Adrenal gland (tissue), 5 donors: ENCODE measurements at regions not wholly inside any gene's neighbourhood (a gene's known extent, or its start where the extent isn't known, plus 50 kb on each side); places are given as distances from the start of the nearest gene placed in this dataset.

Experiments
- CTCF ChIP-seq, 6 experiments: fragments of 450-650 bp in 4 of 6; fragments of 200-600 bp in 2 of 6; sonication (generic) in 1 of 6; IDR thresholded peaks; 1 replicate in 5 of 6; 2 replicates in 1 of 6; pipeline versions ENCODE4 v1.5.1 to v1.8.0; 2016 to 2021; ENCODE audit warnings: antibody characterized with exemption in 6 of 6, mild to moderate bottlenecking in 2 of 6, moderate library complexity in 1 of 6
- POLR2A ChIP-seq, 2 donors: fragments of 450-650 bp; IDR thresholded peaks; one replicate each; pipeline ENCODE4 v1.6.1; 2017; ENCODE audit warnings: antibody characterized with exemption in 2 of 2, mild to moderate bottlenecking in 2 of 2, moderate library complexity in 1 of 2
- donor health status: DM: no; HTN: no; CAD: no.

GRCh38 chr12:111164833-111165525, 203.9 kb downstream of the PHETA1 start:
- no peak for TF ChIP-seq CTCF (IDR thresholded peaks at IDR 0.05)
- TF ChIP-seq POLR2A (IDR thresholded peaks at IDR 0.05), result no peak
